MM.1S (cell line): ENCODE measurements at regions not wholly inside any gene's neighbourhood (a gene's known extent, or its start where the extent isn't known, plus 50 kb on each side); places are given as distances from the start of the nearest gene placed in this dataset.

ENCODE experiments used
- DNase-seq: peaks from one replicate; pipeline ENCODE4 v3.0.0-alpha.2; 2015
- H2AFZ ChIP-seq: fragments of 300-600 bp; sonication (generic); 2 replicates; pipeline ENCODE4 v1.6.0; 2016; ENCODE audit warnings: antibody characterized with exemption, low read length
- H3F3A ChIP-seq: fragments of 300-600 bp; sonication (generic); 2 replicates; pipeline ENCODE4 v1.6.1; 2016; ENCODE audit warnings: mild to moderate bottlenecking, antibody characterized with exemption, low read length, moderate library complexity, mixed read lengths; ENCODE audit not compliant: insufficient read depth
- H3K27ac ChIP-seq: fragments of 300-600 bp; sonication (generic); 2 replicates; pipeline ENCODE4 v1.5.1; 2016; ENCODE audit warnings: mild to moderate bottlenecking, low read length
- H3K27me3 ChIP-seq: fragments of 300-600 bp; sonication (generic); replicated peaks from 2 replicates; pipeline ENCODE4 v1.6.0; 2016; ENCODE audit warnings: low read length; ENCODE audit not compliant: insufficient read depth
- H3K36me3 ChIP-seq: fragments of 300-600 bp; sonication (generic); replicated peaks from 2 replicates; pipeline ENCODE4 v1.6.1; 2016; ENCODE audit warnings: mild to moderate bottlenecking, low read length, mixed read lengths; ENCODE audit not compliant: insufficient read depth
- H3K4me1 ChIP-seq: fragments of 300-600 bp; sonication (generic); 2 replicates; pipeline ENCODE4 v1.6.1; 2016; ENCODE audit warnings: low read length, mixed read lengths
- H3K4me2 ChIP-seq: fragments of 300-600 bp; sonication (generic); 2 replicates; pipeline ENCODE4 v1.6.0; 2016; ENCODE audit warnings: low read depth, low read length
- H3K4me3 ChIP-seq: fragments of 300-600 bp; sonication (generic); 2 replicates; pipeline ENCODE4 v1.5.1; 2016; ENCODE audit warnings: low read length, mixed read lengths
- H3K79me2 ChIP-seq: fragments of 300-600 bp; sonication (generic); 2 replicates; pipeline ENCODE4 v1.6.1; 2016; ENCODE audit warnings: mixed run types, low read length, mixed read lengths
- H3K9ac ChIP-seq: fragments of 300-600 bp; sonication (generic); 2 replicates; pipeline ENCODE4 v1.6.1; 2016; ENCODE audit warnings: low read length, mixed read lengths
- H3K9me2 ChIP-seq: fragments of 300-600 bp; sonication (generic); replicated peaks from 2 replicates; pipeline ENCODE4 v1.6.1; 2016; ENCODE audit warnings: mild to moderate bottlenecking, low read length, mixed read lengths; ENCODE audit not compliant: insufficient read depth
- H3K9me3 ChIP-seq: fragments of 300-600 bp; sonication (generic); replicated peaks from 2 replicates; pipeline ENCODE4 v1.6.1; 2016; ENCODE audit warnings: mild to moderate bottlenecking, low read length, mixed read lengths; ENCODE audit not compliant: insufficient read depth
- H4K20me1 ChIP-seq: fragments of 300-600 bp; sonication (generic); 2 replicates; pipeline ENCODE4 v1.6.1; 2016; ENCODE audit warnings: mild to moderate bottlenecking, low read length, moderate library complexity, mixed read lengths; ENCODE audit not compliant: insufficient read depth
- EZH2 ChIP-seq: fragments of 300-600 bp; sonication (generic); optimal IDR thresholded peaks from 2 replicates; pipeline ENCODE3; 2017; ENCODE audit warnings: low read depth, mild to moderate bottlenecking, antibody characterized with exemption, low read length, mixed read lengths
- EZH2phosphoT487 ChIP-seq: fragments of 300-600 bp; sonication (generic); IDR thresholded peaks from 2 replicates; pipeline ENCODE4 v1.6.1; 2018; ENCODE audit warnings: antibody characterized with exemption, low read length
- TF ChIP-seq, protein P1 (sequence below): fragments of 300-600 bp; sonication (generic); IDR thresholded peaks from 2 replicates; pipeline ENCODE4 v1.5.1; 2016; ENCODE audit warnings: antibody characterized with exemption, low read length, mixed read lengths

DNA sequence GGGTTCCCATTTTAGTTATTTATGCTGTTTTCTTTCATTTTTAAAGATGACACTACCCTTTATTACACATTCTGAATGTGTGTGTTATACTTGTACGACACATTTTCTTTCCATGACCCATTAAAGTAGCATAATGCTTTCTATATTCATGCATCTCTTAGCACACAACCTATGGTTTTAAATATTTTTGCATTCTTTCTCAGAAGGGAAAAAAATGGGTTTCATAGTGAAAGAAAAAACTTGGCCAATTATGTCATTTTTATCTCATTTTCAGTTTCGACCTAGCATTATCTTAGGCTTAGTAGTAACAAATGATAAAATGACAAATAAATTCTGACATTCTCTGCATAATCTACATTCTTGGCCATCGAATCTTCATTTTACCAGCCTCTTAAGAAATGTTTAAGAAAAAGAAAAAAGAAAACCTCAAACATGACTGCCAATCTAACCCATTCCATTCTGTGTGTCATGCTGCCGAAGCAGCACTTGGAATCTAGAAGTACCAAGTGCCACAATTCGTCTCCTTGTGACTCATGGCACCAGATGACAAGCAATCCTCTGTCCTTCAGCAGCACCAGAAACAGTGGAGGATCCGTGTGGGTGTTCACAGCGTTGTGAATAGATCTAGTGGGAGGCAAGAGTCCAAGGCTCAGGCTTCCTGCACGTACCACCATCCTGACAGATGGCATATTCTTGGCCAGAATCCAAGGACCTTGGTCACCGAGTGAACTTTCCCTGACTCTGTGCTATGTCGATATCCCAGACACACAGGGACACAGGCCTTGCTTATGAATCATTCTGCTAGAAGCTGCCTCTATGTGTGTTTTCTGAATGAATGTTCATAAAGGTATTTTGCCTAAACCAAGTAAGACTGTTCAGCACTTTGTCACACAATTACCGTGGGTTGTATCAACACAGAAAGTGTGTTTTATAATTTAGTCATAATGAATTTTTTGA lies 502.7 kb downstream of the NR2F1-AS1 start:
- Histone ChIP-seq H3K9me3 (no peaks in the 10 kb centered on the region), H3K4me3 (peak overlapping the region; percentile 39), H3K4me1 (peaks cover 17% of the 10 kb centered on the region), H3K9me2 (no peaks in the 10 kb centered on the region), H2AFZ (peak overlapping the region; percentile 18; the same call in 1 of the 2 replicates), H3K27me3 (no peaks in the 10 kb centered on the region), H4K20me1 (no peaks in the 10 kb centered on the region), H3K27ac (peak overlapping the region; percentile 36; the same call in 1 of the 2 replicates), H3F3A (0 out of 2 replicates have a peak, but pooled peaks cover 6% of the 10 kb centered on the region), H3K9ac (no peak overlapping the region), H3K79me2 (no peaks in the 10 kb centered on the region), H3K4me2 (peak overlapping the region; percentile 68), H3K36me3 (no peaks in the 10 kb centered on the region)
- TF ChIP-seq EZH2phosphoT487 = no peak
- TF ChIP-seq EZH2 = no peak
- TF ChIP-seq, protein P1, sequence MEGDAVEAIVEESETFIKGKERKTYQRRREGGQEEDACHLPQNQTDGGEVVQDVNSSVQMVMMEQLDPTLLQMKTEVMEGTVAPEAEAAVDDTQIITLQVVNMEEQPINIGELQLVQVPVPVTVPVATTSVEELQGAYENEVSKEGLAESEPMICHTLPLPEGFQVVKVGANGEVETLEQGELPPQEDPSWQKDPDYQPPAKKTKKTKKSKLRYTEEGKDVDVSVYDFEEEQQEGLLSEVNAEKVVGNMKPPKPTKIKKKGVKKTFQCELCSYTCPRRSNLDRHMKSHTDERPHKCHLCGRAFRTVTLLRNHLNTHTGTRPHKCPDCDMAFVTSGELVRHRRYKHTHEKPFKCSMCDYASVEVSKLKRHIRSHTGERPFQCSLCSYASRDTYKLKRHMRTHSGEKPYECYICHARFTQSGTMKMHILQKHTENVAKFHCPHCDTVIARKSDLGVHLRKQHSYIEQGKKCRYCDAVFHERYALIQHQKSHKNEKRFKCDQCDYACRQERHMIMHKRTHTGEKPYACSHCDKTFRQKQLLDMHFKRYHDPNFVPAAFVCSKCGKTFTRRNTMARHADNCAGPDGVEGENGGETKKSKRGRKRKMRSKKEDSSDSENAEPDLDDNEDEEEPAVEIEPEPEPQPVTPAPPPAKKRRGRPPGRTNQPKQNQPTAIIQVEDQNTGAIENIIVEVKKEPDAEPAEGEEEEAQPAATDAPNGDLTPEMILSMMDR = no peak
- peak; percentile 52 for DNase-seq

DNA sequence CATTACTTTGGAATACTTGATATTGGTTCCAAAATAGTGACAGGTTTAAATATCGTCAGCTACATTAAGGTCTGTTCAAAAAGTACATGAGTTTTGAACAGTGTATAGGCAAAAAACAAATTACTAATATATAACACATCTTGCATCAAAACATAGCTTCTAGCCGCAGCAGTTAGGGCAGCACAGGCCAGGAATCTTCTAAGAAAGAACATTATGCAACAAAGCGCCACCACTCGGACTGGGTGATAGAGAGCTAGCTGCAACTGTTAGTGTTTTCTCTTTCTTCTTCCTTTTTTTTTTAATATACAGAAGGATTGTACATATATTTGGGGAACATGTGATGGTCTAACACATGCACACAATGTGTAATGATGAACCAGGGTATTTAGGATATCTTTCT lies 504.5 kb downstream of the NR2F1-AS1 start:
- no peaks in the 10 kb centered on the region for H3K79me2 ChIP-seq
- H3F3A ChIP-seq = 0 out of 2 replicates have a peak, but pooled peaks cover 6% of the 10 kb centered on the region
- no peak overlapping the region for H3K9ac ChIP-seq
- no peaks in the 10 kb centered on the region for H4K20me1 ChIP-seq
- no peaks in the 10 kb centered on the region for H3K9me2 ChIP-seq
- no peak overlapping the region for H3K4me3 ChIP-seq
- H3K9me3 ChIP-seq = no peaks in the 10 kb centered on the region
- TF ChIP-seq EZH2phosphoT487 (no peak), EZH2 (no peak)
- TF ChIP-seq, protein P1 = no peak
- peaks cover 17% of the 10 kb centered on the region for H3K4me1 ChIP-seq
- no peak for DNase-seq
- no peak overlapping the region for H3K27ac ChIP-seq
- no peak overlapping the region for H3K4me2 ChIP-seq
- H2AFZ ChIP-seq = no peak overlapping the region
- no peaks in the 10 kb centered on the region for H3K27me3 ChIP-seq
- no peaks in the 10 kb centered on the region for H3K36me3 ChIP-seq

DNA sequence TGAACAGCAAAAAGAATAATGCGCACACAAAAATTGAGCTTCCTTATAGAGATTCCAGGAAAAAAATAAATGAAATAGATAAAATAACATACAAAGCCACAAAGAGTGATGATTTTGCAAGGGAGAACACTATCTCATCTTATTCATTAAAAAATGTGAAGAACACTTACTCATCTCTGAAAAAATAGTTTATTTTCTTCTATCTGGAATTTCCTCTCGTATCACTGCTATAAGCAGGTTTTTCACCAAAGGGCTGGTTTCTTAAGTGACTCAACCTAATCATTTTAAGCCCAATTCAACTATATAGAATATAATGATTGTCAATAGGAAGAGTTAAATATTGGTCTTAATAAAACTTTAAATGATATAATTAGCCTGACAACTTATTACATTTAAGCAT lies 504.9 kb downstream of the NR2F1-AS1 start:
- no peak overlapping the region for H3K9ac ChIP-seq
- H3K4me1 ChIP-seq = peaks cover 17% of the 10 kb centered on the region
- no peak overlapping the region for H2AFZ ChIP-seq
- H3K79me2 ChIP-seq = no peaks in the 10 kb centered on the region
- 0 out of 2 replicates have a peak, but pooled peaks cover 6% of the 10 kb centered on the region for H3F3A ChIP-seq
- no peaks in the 10 kb centered on the region for H4K20me1 ChIP-seq
- H3K9me3 ChIP-seq = no peaks in the 10 kb centered on the region
- no peak overlapping the region for H3K4me2 ChIP-seq
- H3K36me3 ChIP-seq = no peaks in the 10 kb centered on the region
- no peak for TF ChIP-seq EZH2
- no peak for TF ChIP-seq EZH2phosphoT487
- TF ChIP-seq, protein P1 = no peak
- H3K9me2 ChIP-seq = no peaks in the 10 kb centered on the region
- no peaks in the 10 kb centered on the region for H3K27me3 ChIP-seq
- no peak overlapping the region for H3K27ac ChIP-seq
- H3K4me3 ChIP-seq = no peak overlapping the region
- no peak for DNase-seq
